IMR-90 (cell line): ENCODE measurements at regions not wholly inside any gene's neighbourhood (a gene's known extent, or its start where the extent isn't known, plus 50 kb on each side); places are given as distances from the start of the nearest gene placed in this dataset.

Experiments used
- BHLHE40 ChIP-seq: fragments of 150-350 bp; IDR thresholded peaks from 2 replicates; pipeline ENCODE4 v1.6.1; 2016; ENCODE audit warnings: mild to moderate bottlenecking, low read depth, low read length
- CEBPB ChIP-seq: IDR thresholded peaks from 2 replicates; pipeline ENCODE4 v1.6.1; 2012; ENCODE audit warnings: low read depth, low read length, improper control_type of control experiment
- CHD1 ChIP-seq: IDR thresholded peaks from 2 replicates; pipeline ENCODE4 v1.6.1; 2012; ENCODE audit warnings: low read depth, low read length, improper control_type of control experiment
- FOS ChIP-seq: fragments of 150-350 bp; IDR thresholded peaks from 2 replicates; pipeline ENCODE4 v1.6.1; 2016; ENCODE audit warnings: low read depth, low read length
- MAZ ChIP-seq: IDR thresholded peaks from 2 replicates; pipeline ENCODE4 v1.6.1; 2012; ENCODE audit warnings: low read depth, mild to moderate bottlenecking, low read length, improper control_type of control experiment, moderate library complexity, borderline replicate concordance
- MXI1 ChIP-seq: IDR thresholded peaks from 2 replicates; pipeline ENCODE4 v1.6.1; 2012; ENCODE audit warnings: low read depth, mild to moderate bottlenecking, low read length, moderate library complexity, borderline replicate concordance
- POLR2A ChIP-seq: IDR thresholded peaks from 2 replicates; pipeline ENCODE4 v1.6.1; 2012; ENCODE audit warnings: mild to moderate bottlenecking, low read depth, low read length
- RAD21 ChIP-seq: IDR thresholded peaks from 2 replicates; pipeline ENCODE4 v1.6.1; 2012; ENCODE audit warnings: low read length, improper control_type of control experiment
- RCOR1 ChIP-seq: IDR thresholded peaks from 2 replicates; pipeline ENCODE4 v1.6.1; 2012; ENCODE audit warnings: mild to moderate bottlenecking, low read length, improper control_type of control experiment; ENCODE audit not compliant: insufficient replicate concordance
- RFX5 ChIP-seq: IDR thresholded peaks from 2 replicates; pipeline ENCODE4 v1.8.0; 2012; ENCODE audit warnings: low read depth, mild to moderate bottlenecking, low read length, moderate library complexity
- TF ChIP-seq, protein P1 (sequence below): conservative IDR thresholded peaks from 2 replicates; pipeline ENCODE4 v1.5.1; 2012; ENCODE audit warnings: mild to moderate bottlenecking, low read depth, low read length, improper control_type of control experiment

DNA sequence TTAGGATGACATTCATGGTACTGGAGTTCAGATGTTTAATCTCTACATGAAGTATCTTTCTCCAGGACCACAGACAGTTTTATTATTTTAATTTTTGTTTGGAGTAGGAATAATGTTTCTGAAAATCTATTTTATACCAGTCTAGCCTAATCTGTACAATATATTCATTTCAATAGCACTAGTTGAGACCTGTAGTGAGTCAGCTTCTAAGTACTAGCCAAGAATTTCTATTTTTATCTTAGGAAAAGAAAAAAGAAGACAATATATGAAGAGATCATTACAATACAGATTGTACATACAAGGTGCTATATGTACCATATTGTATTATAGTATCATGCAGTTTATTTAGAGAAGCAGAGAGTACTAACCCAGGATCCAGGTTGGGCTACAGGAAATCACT lies 826.9 kb upstream of the PIK3C3 start:
- TF ChIP-seq, protein P1, sequence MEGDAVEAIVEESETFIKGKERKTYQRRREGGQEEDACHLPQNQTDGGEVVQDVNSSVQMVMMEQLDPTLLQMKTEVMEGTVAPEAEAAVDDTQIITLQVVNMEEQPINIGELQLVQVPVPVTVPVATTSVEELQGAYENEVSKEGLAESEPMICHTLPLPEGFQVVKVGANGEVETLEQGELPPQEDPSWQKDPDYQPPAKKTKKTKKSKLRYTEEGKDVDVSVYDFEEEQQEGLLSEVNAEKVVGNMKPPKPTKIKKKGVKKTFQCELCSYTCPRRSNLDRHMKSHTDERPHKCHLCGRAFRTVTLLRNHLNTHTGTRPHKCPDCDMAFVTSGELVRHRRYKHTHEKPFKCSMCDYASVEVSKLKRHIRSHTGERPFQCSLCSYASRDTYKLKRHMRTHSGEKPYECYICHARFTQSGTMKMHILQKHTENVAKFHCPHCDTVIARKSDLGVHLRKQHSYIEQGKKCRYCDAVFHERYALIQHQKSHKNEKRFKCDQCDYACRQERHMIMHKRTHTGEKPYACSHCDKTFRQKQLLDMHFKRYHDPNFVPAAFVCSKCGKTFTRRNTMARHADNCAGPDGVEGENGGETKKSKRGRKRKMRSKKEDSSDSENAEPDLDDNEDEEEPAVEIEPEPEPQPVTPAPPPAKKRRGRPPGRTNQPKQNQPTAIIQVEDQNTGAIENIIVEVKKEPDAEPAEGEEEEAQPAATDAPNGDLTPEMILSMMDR = no peak
- TF ChIP-seq POLR2A (no peak), RAD21 (no peak), CHD1 (no peak), MAZ (no peak), FOS (no peak), CEBPB (no peak), RFX5 (no peak), BHLHE40 (no peak), RCOR1 (no peak), MXI1 (no peak)
